ENCODE measurements at regions not wholly inside any gene's neighbourhood (a gene's known extent, or its start where the extent isn't known, plus 50 kb on each side); places are given as distances from the start of the nearest gene placed in this dataset.

DNA sequence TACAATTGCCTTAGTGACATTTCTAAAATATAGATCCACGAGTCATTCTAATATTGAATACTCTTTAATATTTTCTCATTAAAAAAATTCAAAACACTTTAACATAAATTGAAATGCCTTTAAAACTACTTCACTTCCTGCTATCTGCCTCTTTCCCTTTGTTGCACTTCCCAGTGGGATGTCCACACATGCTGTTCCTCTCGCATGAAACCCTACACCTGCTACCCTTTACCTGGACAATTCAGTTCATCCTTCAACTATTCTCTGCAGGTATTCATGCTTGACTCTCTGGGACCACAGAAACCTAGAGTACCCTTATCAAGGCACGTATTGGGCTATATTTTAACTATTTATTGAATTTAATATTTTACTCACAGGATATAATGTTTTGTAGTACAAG, 373.3 kb upstream of the GALNT5 start (continued):
- TF ChIP-seq, protein P1, sequence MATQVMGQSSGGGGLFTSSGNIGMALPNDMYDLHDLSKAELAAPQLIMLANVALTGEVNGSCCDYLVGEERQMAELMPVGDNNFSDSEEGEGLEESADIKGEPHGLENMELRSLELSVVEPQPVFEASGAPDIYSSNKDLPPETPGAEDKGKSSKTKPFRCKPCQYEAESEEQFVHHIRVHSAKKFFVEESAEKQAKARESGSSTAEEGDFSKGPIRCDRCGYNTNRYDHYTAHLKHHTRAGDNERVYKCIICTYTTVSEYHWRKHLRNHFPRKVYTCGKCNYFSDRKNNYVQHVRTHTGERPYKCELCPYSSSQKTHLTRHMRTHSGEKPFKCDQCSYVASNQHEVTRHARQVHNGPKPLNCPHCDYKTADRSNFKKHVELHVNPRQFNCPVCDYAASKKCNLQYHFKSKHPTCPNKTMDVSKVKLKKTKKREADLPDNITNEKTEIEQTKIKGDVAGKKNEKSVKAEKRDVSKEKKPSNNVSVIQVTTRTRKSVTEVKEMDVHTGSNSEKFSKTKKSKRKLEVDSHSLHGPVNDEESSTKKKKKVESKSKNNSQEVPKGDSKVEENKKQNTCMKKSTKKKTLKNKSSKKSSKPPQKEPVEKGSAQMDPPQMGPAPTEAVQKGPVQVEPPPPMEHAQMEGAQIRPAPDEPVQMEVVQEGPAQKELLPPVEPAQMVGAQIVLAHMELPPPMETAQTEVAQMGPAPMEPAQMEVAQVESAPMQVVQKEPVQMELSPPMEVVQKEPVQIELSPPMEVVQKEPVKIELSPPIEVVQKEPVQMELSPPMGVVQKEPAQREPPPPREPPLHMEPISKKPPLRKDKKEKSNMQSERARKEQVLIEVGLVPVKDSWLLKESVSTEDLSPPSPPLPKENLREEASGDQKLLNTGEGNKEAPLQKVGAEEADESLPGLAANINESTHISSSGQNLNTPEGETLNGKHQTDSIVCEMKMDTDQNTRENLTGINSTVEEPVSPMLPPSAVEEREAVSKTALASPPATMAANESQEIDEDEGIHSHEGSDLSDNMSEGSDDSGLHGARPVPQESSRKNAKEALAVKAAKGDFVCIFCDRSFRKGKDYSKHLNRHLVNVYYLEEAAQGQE (IDR thresholded peaks at IDR 0.05) = no peak
- TF ChIP-seq TFCP2L1 (CRISPR knock-in tag; IDR thresholded peaks at IDR 0.05) (no peak), NFE2L2 (conservative IDR thresholded peaks at IDR 0.05; ENCODE audit: low read length) (no peak), HOXB5 (CRISPR knock-in tag; IDR thresholded peaks at IDR 0.05) (no peak), RFX5 (IDR thresholded peaks at IDR 0.05) (no peak)

DNA sequence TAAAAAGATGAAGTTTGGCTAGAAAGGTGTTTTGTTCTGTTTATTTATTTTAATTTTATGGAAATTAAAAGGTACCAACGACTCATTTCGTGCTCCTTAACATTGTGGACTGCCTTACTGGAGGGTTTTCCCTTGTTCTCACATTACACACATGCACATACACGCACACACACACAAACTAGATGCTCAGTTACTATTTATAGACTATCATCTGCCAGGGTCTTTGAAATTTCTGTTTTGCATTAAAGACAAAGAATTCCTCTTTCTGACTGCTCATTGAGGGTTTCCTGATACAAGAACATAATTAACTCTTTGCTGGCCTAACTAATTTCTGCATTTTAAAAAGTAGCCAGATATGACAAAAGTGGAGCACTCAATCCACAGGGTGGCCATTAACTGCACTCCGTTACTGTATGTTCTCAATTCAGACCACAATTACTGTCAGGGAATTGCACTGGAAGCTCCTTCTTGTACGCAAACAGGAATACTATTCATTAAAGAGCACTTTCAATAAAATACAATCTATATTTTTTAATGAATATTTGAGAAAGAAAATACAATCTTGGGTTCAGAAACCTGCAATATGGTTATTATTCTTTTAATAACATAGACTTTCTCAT, 366.9 kb upstream of the GALNT5 start:
- DNase-seq (ENCODE audit: low read depth in 1 of 2, low spot score in 1 of 2) (no peak), FAIRE-seq (no peak), ATAC-seq (no peak)
- TF ChIP-seq TFCP2L1 (CRISPR knock-in tag; IDR thresholded peaks at IDR 0.05) (no peak), CBX8 (IDR thresholded peaks at IDR 0.05) (no peak), ZSCAN20 (CRISPR knock-in tag; IDR thresholded peaks at IDR 0.05) (no peak), PHF8 (IDR thresholded peaks at IDR 0.05; ENCODE audit: borderline replicate concordance, low read depth) (no peak), NPAS2 (CRISPR knock-in tag; IDR thresholded peaks at IDR 0.05; ENCODE audit: borderline replicate concordance) (no peak), ZNF302 (CRISPR knock-in tag; IDR thresholded peaks at IDR 0.05) (no peak)
- Histone ChIP-seq H3K4me1 (no peaks in the 10 kb centered on the region), H3K27ac (no peak overlapping the region), H3K4me3 (no peak overlapping the region), H3K9me3 (no peaks in the 10 kb centered on the region), H3K4me2 (no peak overlapping the region)
- CTCF ChIA-PET = interaction anchor here (0.6 to 1.5 kb wide), 2 partner anchors 292 to 1774 kb away, joined by 3 read pairs; no protein-coding TSS in a partner anchor
- WGBS (ENCODE audit: missing lambda C conversion rate) = 59% methylated on average over 5 of the region's 5 CpGs
- POLR2A ChIA-PET = no interaction called here

DNA sequence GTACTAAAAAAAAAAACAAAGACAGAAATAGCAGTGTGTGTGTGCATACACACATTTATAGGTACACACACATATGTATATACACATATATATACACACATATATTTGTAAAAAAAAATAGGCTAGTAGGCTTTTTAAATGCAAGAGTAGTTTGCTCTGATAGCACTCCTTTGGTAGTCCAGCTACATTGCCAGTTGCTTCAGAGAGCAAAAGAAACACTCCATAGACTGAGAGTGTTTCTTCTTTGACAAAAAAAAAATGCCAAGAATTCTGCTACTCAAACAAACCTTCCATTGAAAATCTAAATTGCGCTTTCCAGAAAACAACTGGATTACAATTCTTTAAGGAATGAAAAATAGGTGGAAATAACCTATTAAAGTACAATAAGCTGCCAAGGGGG, 365.9 kb upstream of the GALNT5 start:
- CTCF ChIA-PET = interaction anchor here (0.7 to 1.0 kb wide), 2 partner anchors 138 to 1514 kb away, joined by 3 read pairs; no protein-coding TSS in a partner anchor
- TF ChIP-seq, protein P2, sequence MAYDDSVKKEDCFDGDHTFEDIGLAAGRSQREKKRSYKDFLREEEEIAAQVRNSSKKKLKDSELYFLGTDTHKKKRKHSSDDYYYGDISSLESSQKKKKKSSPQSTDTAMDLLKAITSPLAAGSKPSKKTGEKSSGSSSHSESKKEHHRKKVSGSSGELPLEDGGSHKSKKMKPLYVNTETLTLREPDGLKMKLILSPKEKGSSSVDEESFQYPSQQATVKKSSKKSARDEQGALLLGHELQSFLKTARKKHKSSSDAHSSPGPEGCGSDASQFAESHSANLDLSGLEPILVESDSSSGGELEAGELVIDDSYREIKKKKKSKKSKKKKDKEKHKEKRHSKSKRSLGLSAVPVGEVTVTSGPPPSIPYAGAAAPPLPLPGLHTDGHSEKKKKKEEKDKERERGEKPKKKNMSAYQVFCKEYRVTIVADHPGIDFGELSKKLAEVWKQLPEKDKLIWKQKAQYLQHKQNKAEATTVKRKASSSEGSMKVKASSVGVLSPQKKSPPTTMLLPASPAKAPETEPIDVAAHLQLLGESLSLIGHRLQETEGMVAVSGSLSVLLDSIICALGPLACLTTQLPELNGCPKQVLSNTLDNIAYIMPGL (CRISPR knock-in tag; IDR thresholded peaks at IDR 0.05; ENCODE audit: borderline replicate concordance) = no peak
- TF ChIP-seq JUN (IDR thresholded peaks at IDR 0.05) (no peak), NPAS2 (CRISPR knock-in tag; IDR thresholded peaks at IDR 0.05; ENCODE audit: borderline replicate concordance) (no peak), GATA3 (IDR thresholded peaks at IDR 0.05; ENCODE audit: borderline replicate concordance) (no peak), CBX8 (IDR thresholded peaks at IDR 0.05) (no peak), HOXA7 (CRISPR knock-in tag; IDR thresholded peaks at IDR 0.05) (no peak), NR3C1 (IDR thresholded peaks at IDR 0.05) (no peak), SREBF2 (IDR thresholded peaks at IDR 0.05) (no peak), EHF (CRISPR knock-in tag; IDR thresholded peaks at IDR 0.05) (no peak), EHMT2 (IDR thresholded peaks at IDR 0.05; ENCODE audit: low read depth) (no peak), ZSCAN20 (CRISPR knock-in tag; IDR thresholded peaks at IDR 0.05) (no peak), BHLHE40 (IDR thresholded peaks at IDR 0.05; ENCODE audit: low read depth, low read length) (no peak), MYC (IDR thresholded peaks at IDR 0.05; ENCODE audit: borderline replicate concordance, low read length) (no peak)
- TF ChIP-seq, protein P3, sequence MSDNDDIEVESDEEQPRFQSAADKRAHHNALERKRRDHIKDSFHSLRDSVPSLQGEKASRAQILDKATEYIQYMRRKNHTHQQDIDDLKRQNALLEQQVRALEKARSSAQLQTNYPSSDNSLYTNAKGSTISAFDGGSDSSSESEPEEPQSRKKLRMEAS (IDR thresholded peaks at IDR 0.05) = no peak
- Histone ChIP-seq H3K4me3 (no peak overlapping the region), H3K27ac (no peak overlapping the region), H3K4me2 (no peak overlapping the region), H3K9me3 (no peaks in the 10 kb centered on the region), H3K4me1 (no peaks in the 10 kb centered on the region)
- ATAC-seq (no peak), FAIRE-seq (no peak), DNase-seq (ENCODE audit: low read depth in 1 of 2, low spot score in 1 of 2) (no peak)
- POLR2A ChIA-PET = no interaction called here
- WGBS (ENCODE audit: missing lambda C conversion rate) = 93% methylated on average over 1 of the region's 1 CpG

Data from A549 (cell line).